Muscle layer of duodenum (tissue), 2 donors: ENCODE measurements at regions not wholly inside any gene's neighbourhood (a gene's known extent, or its start where the extent isn't known, plus 50 kb on each side); places are given as distances from the start of the nearest gene placed in this dataset.
"Not testable (repeated sequence)": the region's sequence is repeated elsewhere in the genome, so short reads cannot be mapped to it uniquely, and the experiment has no call there.

Experiments used
- H3K27ac ChIP-seq: one replicate; pipeline ENCODE4 v1.7.0; 2013; ENCODE audit warnings: mild to moderate bottlenecking, low read length
- H3K27me3 ChIP-seq: one replicate; pipeline ENCODE4 v1.7.0; 2013; ENCODE audit warnings: low read depth, mild to moderate bottlenecking, control low read depth, low read length
- H3K36me3 ChIP-seq, 2 donors: one replicate each; pipeline ENCODE4 v1.7.0; 2013; ENCODE audit warnings: low read length in 2 of 2, control low read depth in 1 of 2, mild to moderate bottlenecking in 1 of 2; ENCODE audit not compliant: insufficient read depth in 2 of 2, control insufficient read depth in 1 of 2
- H3K4me1 ChIP-seq, 2 donors: one replicate each; pipeline ENCODE4 v1.7.0; 2013; ENCODE audit warnings: low read length in 2 of 2, mild to moderate bottlenecking in 2 of 2, control low read depth in 1 of 2, moderate library complexity in 1 of 2; ENCODE audit not compliant: insufficient read depth in 2 of 2, control insufficient read depth in 1 of 2
- H3K4me3 ChIP-seq, 2 donors: one replicate each; pipeline ENCODE4 v1.7.0; 2013; ENCODE audit warnings: low read length in 2 of 2, low read depth in 1 of 2, mild to moderate bottlenecking in 1 of 2
- H3K9me3 ChIP-seq, 2 donors: one replicate each; pipeline ENCODE4 v1.7.0; 2013; ENCODE audit warnings: low read length in 2 of 2, control low read depth in 1 of 2, mild to moderate bottlenecking in 1 of 2; ENCODE audit not compliant: control insufficient read depth in 1 of 2
- donor health status: healthy.

- not testable (repeated sequence) for H3K4me1 ChIP-seq, H3K9me3 ChIP-seq, H3K27me3 ChIP-seq, H3K27ac ChIP-seq, H3K36me3 ChIP-seq, H3K4me3 ChIP-seq
Observed at GRCh38 chr10:109729895-109730294, 193.4 kb downstream of the XPNPEP1 start.

DNA sequence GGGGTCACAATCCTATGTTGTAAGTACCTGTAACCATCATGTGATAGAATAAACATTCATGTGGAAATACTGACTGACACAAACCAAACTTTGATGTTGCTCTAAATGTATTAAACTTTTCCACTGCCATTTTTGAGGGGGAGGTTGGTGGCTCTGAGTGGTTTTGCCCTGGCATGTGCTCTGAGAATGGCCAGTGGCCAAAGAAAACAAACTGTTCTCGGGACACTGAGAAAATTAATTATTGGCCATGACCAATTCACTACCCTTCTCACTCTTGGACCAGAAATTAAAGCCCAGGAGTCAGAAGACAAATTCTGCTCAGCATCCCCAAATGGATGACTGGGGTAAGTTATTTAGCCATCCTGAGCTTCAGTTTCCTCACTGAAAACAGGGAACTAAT, 195.9 kb downstream of the XPNPEP1 start:
- no peaks in the 10 kb centered on the region for H3K4me1 ChIP-seq
- H3K27ac ChIP-seq: no peak overlapping the region
- H3K27me3 ChIP-seq: no peaks in the 10 kb centered on the region
- H3K4me3 ChIP-seq: no peak overlapping the region
- no peaks in the 10 kb centered on the region for H3K36me3 ChIP-seq
- H3K9me3 ChIP-seq: no peaks in the 10 kb centered on the region

DNA sequence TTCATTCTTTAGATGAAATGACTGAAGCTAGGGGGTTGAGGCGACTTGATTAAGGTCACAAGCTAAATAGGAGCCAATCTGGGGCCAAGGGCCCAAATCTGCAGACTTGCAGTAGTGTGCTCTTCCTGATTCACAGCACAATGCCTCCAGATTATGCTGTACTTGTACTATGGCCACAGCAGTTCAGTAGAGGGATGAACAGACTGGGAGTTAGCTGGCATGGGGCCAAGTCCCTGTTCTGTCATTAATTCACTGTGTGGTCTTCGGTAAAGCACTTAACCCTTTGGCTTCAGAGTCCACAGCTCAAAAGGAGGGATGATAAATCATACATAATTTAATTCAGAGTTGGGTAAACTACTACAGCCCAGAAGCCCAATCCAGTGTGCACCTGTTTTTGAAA, 196.8 kb downstream of the XPNPEP1 start:
- Histone ChIP-seq H3K36me3 (no peaks in the 10 kb centered on the region), H3K4me1 (no peaks in the 10 kb centered on the region), H3K27ac (no peak overlapping the region)

DNA sequence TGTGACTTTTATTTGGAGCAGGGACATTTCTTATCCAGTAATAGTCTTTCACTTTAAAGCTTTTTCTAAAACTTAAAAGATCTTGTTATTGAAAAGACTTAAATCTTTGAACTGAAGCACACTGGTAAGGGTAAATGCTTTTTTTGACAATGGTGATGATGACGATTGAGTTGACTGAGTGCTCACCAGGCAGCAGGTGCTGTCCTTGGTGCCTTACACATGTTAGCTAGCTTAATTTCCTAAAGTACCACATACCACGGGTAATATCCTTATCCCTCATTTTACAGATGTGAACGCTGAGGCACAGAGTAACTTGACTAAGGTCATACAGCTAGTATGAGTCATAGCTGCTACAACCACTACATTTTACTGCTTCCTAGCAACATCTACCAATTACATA, 200.0 kb downstream of the XPNPEP1 start:
- H3K4me3 ChIP-seq: no peak overlapping the region
- H3K27me3 ChIP-seq: no peaks in the 10 kb centered on the region

More for the DNA sequence above, 196.8 kb downstream of the XPNPEP1 start:
- H3K27me3 ChIP-seq: no peaks in the 10 kb centered on the region
- no peaks in the 10 kb centered on the region for H3K9me3 ChIP-seq
- no peak overlapping the region for H3K4me3 ChIP-seq

GRCh38 chr10:109721453-109722064, 201.8 kb downstream of the XPNPEP1 start:
- H3K9me3 ChIP-seq: no peaks in the 10 kb centered on the region
- H3K27me3 ChIP-seq: no peaks in the 10 kb centered on the region
- no peaks in the 10 kb centered on the region for H3K4me1 ChIP-seq
- no peak overlapping the region for H3K4me3 ChIP-seq
- H3K27ac ChIP-seq: no peak overlapping the region
- H3K36me3 ChIP-seq: no peaks in the 10 kb centered on the region

More for the DNA sequence above, 200.0 kb downstream of the XPNPEP1 start:
- Histone ChIP-seq H3K9me3 (no peaks in the 10 kb centered on the region), H3K4me1 (no peaks in the 10 kb centered on the region), H3K27ac (no peak overlapping the region), H3K36me3 (no peaks in the 10 kb centered on the region)

DNA sequence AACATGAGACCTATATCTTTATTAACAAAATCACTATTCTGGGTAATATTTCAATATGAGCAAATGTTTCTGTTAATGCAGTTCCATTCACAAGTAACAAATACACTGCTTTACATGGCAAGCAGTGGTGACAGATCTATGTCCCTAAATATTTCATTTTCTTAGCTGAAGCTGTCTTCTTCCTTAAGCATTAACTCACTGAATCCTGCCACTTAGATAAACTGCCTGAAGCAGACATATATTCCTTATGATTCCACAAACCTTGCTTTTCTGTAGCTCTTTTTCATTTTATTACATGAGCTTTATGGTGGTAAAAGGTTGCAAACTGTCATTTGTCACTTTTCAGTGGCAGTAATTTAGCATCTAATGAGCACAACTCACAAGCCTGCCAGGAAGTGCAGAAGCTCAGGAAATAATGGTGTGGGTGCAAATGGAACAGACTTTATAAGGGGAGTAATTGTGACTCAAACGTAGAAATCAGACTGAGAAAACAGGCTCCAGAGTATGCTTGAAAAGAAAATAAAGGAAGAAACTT, 217.2 kb downstream of the XPNPEP1 start:
- peaks cover 0 to 6% of the 10 kb centered on the region in 2 donors for H3K9me3 ChIP-seq
- H3K4me3 ChIP-seq: no peak overlapping the region
- H3K4me1 ChIP-seq: no peaks in the 10 kb centered on the region
- no peaks in the 10 kb centered on the region for H3K36me3 ChIP-seq
- no peak overlapping the region for H3K27ac ChIP-seq
- no peaks in the 10 kb centered on the region for H3K27me3 ChIP-seq

DNA sequence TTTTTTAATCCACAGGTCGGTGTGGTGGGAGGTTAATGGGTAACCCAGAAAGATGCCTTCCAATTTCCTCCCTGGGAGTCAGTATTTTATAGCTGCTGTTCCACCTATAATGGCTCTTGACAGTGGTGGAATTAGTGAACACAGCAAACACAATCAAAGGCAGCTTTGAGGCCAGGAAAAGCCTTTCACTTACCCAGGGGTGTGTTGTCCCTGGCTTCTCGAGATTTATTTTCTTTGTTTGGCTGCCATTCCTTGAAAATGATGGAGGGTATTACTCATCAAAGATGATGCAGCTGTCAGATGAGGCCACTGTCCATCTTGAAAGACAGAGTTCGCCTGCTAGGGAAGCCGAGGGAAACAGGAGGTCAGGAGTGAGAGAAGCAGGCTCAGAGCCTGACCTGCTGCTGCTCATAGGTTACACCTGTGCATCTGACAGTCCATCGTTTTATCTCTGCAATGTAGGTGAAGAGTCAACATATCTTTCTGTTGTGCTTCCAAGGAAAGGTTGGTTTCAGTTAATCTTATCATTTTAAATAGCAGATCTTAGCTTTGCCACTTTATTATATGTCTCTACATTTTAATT, 221.6 kb downstream of the XPNPEP1 start:
- H3K27ac ChIP-seq: no peak overlapping the region
- H3K9me3 ChIP-seq: no peaks in the 10 kb centered on the region
- no peak overlapping the region for H3K4me3 ChIP-seq
- H3K27me3 ChIP-seq: no peaks in the 10 kb centered on the region
- H3K36me3 ChIP-seq: no peaks in the 10 kb centered on the region
- no peaks in the 10 kb centered on the region for H3K4me1 ChIP-seq

DNA sequence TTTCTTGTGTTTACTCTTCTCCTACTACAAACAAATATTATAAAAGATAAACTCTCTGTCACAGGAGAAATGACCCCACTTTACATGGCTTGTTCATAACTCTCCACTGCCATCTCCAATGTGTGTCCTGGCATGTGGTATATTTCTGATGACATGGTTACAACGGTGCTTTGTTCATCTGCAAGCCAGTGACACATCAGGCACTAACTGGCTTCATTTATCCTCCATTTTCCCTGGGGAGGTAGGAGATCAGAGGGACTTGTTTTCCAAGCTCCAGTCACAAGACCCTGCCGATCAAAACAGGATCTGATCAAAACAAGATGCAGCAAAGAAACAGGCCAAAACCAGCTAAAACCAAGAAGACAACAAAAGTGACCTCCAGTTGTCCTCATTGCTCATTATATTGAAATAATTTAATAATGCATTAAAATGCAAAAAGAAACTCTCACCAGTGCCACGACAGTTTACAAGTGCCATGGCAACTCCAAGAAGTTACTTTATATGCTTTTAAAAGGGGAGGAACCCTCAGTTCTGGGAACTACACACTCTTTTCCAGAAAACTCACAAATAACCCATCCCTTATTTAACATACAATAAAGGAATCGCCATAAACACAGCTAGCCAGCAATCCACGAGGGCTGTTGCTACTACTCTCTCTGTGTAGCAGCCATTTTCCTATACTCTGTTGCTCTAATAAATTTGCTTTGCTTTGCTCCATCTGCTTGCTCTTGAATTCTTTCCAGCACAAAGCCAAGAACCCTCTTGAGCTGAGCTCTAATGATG, 224.2 kb downstream of the XPNPEP1 start:
- Histone ChIP-seq H3K4me1 (no peaks in the 10 kb centered on the region), H3K9me3 (no peaks in the 10 kb centered on the region), H3K36me3 (no peaks in the 10 kb centered on the region), H3K27ac (no peak overlapping the region), H3K27me3 (no peaks in the 10 kb centered on the region), H3K4me3 (no peak overlapping the region)

GRCh38 chr10:109698086-109698485, 225.2 kb downstream of the XPNPEP1 start:
- Histone ChIP-seq H3K36me3 (no peaks in the 10 kb centered on the region), H3K4me1 (no peaks in the 10 kb centered on the region), H3K27ac (no peak overlapping the region), H3K4me3 (no peak overlapping the region), H3K9me3 (no peaks in the 10 kb centered on the region), H3K27me3 (no peaks in the 10 kb centered on the region)

DNA sequence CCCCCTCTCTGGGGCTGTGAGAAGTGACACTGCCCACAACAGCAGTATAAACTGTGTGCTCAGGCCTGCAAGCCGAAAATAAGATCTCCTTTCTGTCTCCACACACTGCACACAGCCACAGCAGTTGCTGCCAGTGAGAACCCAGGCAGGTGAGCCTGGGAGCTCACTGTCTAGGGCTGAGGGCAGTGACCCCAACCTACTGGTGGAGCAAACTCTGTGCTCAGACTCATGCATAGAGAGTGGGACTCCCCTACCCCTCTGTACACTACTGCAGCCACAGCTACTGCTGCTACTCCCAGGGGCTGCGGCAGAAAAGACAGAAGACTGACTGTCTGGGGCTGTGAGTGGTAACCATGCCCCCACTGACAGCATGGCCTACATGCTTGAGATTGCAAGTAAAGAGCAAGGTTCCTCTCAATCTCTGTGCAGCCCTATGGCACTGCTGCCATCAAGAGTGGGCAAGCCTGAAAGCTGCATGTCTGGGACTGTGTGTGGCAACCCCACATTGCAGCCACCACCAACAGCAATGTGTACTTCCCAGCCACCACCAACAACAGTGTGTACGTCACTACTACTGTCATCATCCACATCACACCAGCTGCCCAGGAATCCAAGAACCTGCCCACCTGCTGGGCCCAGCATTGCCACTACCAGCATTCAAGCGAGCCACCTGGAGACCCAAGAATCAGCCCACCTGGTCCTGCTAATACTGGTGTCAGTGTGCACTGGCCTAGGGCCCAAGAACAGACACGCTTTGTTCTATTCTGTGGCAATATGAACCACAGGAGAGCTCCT, 226.1 kb downstream of the XPNPEP1 start:
- no peaks in the 10 kb centered on the region for H3K36me3 ChIP-seq
- H3K27ac ChIP-seq: no peak overlapping the region
- H3K9me3 ChIP-seq: no peaks in the 10 kb centered on the region
- H3K4me3 ChIP-seq: no peak overlapping the region
- H3K4me1 ChIP-seq: no peaks in the 10 kb centered on the region
- H3K27me3 ChIP-seq: no peaks in the 10 kb centered on the region

GRCh38 chr10:109696462-109696861, 226.8 kb downstream of the XPNPEP1 start:
- H3K4me3 ChIP-seq: no peak overlapping the region
- H3K27me3 ChIP-seq: no peaks in the 10 kb centered on the region
- no peaks in the 10 kb centered on the region for H3K4me1 ChIP-seq
- no peak overlapping the region for H3K27ac ChIP-seq
- no peaks in the 10 kb centered on the region for H3K9me3 ChIP-seq
- H3K36me3 ChIP-seq: no peaks in the 10 kb centered on the region
